ENCODE measurements at regions not wholly inside any gene's neighbourhood (a gene's known extent, or its start where the extent isn't known, plus 50 kb on each side); places are given as distances from the start of the nearest gene placed in this dataset.

DNA sequence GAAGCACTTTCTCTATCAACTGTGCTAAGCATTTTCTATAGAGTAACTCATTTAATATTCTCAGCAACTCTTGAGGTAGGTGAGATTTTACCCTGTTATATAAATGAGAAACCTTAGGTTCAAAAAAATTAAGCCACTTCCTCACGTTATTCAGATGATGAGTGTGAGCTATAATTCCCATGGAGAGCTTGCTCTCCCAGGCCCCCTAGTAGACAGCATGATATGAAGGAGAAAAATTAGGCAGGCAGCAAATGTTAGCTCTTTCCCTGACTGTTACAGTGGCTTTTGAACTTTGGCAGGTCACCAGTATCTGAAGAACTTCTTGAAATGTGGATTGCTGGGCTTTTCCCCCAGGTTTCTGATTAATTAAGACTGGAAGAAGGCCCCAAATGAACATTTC, 753.1 kb downstream of the NCAM2 start:
- TF ChIP-seq CTCF (IDR thresholded peaks at IDR 0.05; ENCODE audit: low read depth, low read length, missing control alignments), result no peak
- Histone ChIP-seq H3K27me3 (replicated peaks) (no peaks in the 10 kb centered on the region), H3K27ac (no peak overlapping the region), H3K36me3 (replicated peaks) (no peaks in the 10 kb centered on the region), H3K4me3 (ENCODE audit: low read depth, low read length) (no peak overlapping the region)
- no peak for DNase-seq
- in situ Hi-C loops (cut with HindIII; ENCODE audit: low pct_ligation_motif_present, low sequenced_read_pairs), result no loop called here

DNA sequence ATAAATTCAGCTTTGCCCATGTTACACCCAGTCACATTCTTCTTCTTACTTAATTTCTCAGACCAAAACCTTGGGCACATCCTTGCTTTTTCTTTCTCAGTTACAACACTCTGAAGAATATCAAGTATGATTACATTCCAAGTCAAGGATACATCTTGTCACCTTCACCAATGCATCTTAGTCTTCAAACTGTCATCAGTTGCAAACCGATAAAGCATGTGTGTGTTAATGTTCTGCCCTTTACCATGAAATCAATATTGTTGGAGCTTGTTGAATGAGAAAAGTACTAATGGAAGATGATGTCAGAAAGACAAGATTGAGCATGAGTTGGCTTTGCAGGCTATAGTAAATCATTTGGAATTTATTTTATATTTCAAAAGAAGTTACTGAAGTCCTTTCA, 764.6 kb downstream of the NCAM2 start:
- H3K27ac ChIP-seq, result no peak overlapping the region
- no peak for TF ChIP-seq CTCF (IDR thresholded peaks at IDR 0.05; ENCODE audit: low read depth, low read length, missing control alignments)
- H3K36me3 ChIP-seq (replicated peaks), result no peaks in the 10 kb centered on the region
- H3K4me3 ChIP-seq (ENCODE audit: low read depth, low read length), result no peak overlapping the region
- in situ Hi-C loops (cut with HindIII; ENCODE audit: low pct_ligation_motif_present, low sequenced_read_pairs), result no loop called here
- H3K27me3 ChIP-seq (replicated peaks), result no peaks in the 10 kb centered on the region
- no peak for DNase-seq

- no peak for TF ChIP-seq CTCF (IDR thresholded peaks at IDR 0.05; ENCODE audit: low read depth, low read length, missing control alignments)
- Histone ChIP-seq H3K27ac (no peak overlapping the region), H3K36me3 (replicated peaks) (no peaks in the 10 kb centered on the region), H3K4me3 (ENCODE audit: low read depth, low read length) (no peak overlapping the region), H3K27me3 (replicated peaks) (no peaks in the 10 kb centered on the region)
- no peak for DNase-seq
- in situ Hi-C loops (cut with HindIII; ENCODE audit: low pct_ligation_motif_present, low sequenced_read_pairs), result no loop called here
Measured at GRCh38 chr21:21764281-21764680, 766.1 kb downstream of the NCAM2 start.

GRCh38 chr21:21767276-21767675, 769.1 kb downstream of the NCAM2 start:
- TF ChIP-seq CTCF (IDR thresholded peaks at IDR 0.05; ENCODE audit: low read depth, low read length, missing control alignments), result no peak
- in situ Hi-C loops (cut with HindIII; ENCODE audit: low pct_ligation_motif_present, low sequenced_read_pairs), result no loop called here
- Histone ChIP-seq H3K27ac (no peak overlapping the region), H3K4me3 (ENCODE audit: low read depth, low read length) (no peak overlapping the region), H3K36me3 (replicated peaks) (no peaks in the 10 kb centered on the region), H3K27me3 (replicated peaks) (no peaks in the 10 kb centered on the region)
- no peak for DNase-seq

DNA sequence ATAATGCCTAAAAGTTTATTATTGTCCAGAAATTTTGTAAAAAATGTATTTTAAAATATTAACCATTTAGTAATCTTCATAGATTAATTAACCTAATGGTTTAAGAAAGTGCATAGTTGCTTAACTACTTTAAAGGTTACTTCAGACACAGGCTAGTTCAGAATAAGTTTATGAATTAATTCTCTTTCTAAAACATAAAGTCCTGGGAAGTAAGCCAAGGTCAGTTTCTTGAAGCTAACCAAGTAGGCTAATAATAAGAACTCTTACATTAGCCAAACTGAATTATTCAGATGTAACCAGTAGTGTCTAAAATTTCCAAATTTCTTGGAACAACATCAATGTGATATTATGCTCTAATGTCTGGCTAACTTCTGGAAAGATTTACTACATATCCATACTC, 790.4 kb downstream of the NCAM2 start:
- DNase-seq, result no peak

More for the DNA sequence above, 790.4 kb downstream of the NCAM2 start:
- no peak for TF ChIP-seq CTCF (IDR thresholded peaks at IDR 0.05; ENCODE audit: low read depth, low read length, missing control alignments)
- no peaks in the 10 kb centered on the region for H3K27me3 ChIP-seq (replicated peaks)
- in situ Hi-C loops (cut with HindIII; ENCODE audit: low pct_ligation_motif_present, low sequenced_read_pairs), result no loop called here
- no peak overlapping the region for H3K27ac ChIP-seq
- no peak overlapping the region for H3K4me3 ChIP-seq (ENCODE audit: low read depth, low read length)
- H3K36me3 ChIP-seq (replicated peaks), result no peaks in the 10 kb centered on the region
